ENCODE measurements at regions not wholly inside any gene's neighbourhood (a gene's known extent, or its start where the extent isn't known, plus 50 kb on each side); places are given as distances from the start of the nearest gene placed in this dataset.

DNA sequence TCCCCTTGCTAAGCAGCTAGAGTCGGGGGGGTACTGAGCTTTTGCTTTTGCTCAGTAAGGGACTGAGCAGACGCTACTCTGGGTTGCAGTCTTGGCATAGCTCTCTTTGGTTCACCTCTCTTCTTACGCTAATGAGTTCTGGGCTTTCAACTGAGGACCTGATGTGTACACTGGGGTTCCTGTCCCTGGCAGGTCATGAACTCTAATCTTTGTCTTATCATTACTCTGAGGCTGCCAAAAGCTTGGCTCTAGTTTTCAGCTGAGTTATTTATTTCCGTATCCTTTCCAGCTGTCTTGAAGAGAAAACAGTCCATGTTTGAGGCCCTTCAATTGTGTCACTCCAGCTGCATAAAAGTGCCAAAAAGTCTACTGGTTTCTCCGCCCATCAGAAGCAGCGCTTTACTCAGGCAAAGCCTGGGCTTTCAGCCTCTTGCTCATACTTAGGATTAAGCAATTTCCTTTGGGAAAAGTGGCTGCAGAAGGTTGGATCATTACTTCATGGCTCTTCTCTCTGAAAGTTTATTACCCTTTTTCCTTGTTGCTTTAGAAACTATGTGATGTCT lies 121.0 kb upstream of the STOX2 start:
- no peak overlapping the region for H3K4me3 ChIP-seq (ENCODE audit: low read length)
- no peak for DNase-seq (ENCODE audit: low read depth)

DNA sequence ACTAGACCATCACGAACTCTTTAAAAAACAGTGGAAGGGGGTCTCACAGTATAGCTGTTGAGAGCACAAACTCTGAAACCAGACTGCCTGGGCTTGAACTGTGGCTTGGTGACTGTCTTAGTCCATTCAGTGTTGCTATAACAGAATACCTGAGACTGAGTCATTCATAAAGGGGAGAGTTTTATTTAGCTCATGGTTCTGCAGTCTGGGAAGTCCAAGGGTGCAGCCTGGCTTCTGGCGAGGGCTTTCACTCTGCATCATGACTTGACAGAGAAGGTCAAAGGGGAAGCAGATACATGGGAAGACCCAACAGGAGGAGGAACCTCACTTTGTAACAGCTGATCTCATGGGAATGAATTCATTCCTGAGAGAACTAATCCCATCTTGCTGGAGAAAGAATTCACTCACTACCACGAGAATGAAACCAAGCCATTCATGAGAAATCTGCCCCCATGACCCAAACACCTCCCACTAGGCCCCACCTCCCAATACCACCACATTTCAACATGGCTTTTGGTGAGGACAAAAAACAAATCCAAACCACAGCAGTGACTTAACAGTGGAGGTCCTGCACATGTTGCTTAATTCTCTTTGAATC lies 116.7 kb upstream of the STOX2 start:
- no peak overlapping the region for H3K4me3 ChIP-seq (ENCODE audit: low read length)
- DNase-seq (ENCODE audit: low read depth), result no peak

More for the DNA sequence above, 121.0 kb upstream of the STOX2 start:
- TF ChIP-seq, protein P1, sequence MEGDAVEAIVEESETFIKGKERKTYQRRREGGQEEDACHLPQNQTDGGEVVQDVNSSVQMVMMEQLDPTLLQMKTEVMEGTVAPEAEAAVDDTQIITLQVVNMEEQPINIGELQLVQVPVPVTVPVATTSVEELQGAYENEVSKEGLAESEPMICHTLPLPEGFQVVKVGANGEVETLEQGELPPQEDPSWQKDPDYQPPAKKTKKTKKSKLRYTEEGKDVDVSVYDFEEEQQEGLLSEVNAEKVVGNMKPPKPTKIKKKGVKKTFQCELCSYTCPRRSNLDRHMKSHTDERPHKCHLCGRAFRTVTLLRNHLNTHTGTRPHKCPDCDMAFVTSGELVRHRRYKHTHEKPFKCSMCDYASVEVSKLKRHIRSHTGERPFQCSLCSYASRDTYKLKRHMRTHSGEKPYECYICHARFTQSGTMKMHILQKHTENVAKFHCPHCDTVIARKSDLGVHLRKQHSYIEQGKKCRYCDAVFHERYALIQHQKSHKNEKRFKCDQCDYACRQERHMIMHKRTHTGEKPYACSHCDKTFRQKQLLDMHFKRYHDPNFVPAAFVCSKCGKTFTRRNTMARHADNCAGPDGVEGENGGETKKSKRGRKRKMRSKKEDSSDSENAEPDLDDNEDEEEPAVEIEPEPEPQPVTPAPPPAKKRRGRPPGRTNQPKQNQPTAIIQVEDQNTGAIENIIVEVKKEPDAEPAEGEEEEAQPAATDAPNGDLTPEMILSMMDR (conservative IDR thresholded peaks at IDR 0.05; ENCODE audit: low read depth, low read length), result no peak

DNA sequence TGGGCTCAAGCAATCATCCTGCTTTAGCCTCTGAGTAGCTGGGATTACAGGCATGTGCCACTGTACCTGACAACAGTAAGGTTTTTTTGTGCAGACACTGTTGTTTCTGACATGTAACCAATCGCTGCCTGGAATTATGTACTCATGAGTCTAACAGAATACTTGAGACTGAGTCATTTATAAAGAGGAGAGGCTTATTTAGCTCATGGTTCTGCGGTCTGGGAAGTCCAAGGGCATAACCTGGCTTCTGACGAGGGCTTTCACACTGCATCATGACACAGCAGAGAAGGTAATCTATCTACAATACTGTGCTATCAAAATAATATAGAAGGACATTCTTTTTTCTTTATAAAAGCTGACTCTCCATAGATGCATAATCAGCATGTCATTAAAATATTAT lies 115.5 kb upstream of the STOX2 start:
- no peak for DNase-seq (ENCODE audit: low read depth)
- TF ChIP-seq, protein P1 (conservative IDR thresholded peaks at IDR 0.05; ENCODE audit: low read depth, low read length), result no peak

More for the DNA sequence above, 116.7 kb upstream of the STOX2 start:
- TF ChIP-seq, protein P1 (conservative IDR thresholded peaks at IDR 0.05; ENCODE audit: low read depth, low read length), result no peak

DNA sequence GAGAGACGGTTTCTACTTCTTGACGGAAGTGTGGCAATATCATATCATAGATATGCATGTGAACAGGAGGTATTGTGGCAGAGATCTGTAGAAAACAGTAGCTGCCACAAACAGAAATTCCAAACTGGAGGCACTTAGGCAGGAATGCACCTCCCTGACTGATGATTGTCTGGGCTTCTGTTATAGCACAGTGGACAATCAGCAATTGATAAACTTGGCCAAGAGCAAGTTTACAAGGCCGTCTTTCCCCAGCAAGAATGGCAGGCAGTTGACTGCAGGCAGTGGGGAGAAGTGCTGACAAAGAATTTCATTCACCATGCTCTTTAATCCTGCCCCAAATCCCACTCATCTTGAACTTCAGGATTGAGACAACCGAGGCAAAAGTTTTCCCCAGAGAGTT lies 114.4 kb upstream of the STOX2 start:
- H3K4me3 ChIP-seq (ENCODE audit: low read length), result no peak overlapping the region
- TF ChIP-seq, protein P1 (conservative IDR thresholded peaks at IDR 0.05; ENCODE audit: low read depth, low read length), result no peak
- DNase-seq (ENCODE audit: low read depth), result no peak

More for the DNA sequence above, 115.5 kb upstream of the STOX2 start:
- no peak overlapping the region for H3K4me3 ChIP-seq (ENCODE audit: low read length)

DNA sequence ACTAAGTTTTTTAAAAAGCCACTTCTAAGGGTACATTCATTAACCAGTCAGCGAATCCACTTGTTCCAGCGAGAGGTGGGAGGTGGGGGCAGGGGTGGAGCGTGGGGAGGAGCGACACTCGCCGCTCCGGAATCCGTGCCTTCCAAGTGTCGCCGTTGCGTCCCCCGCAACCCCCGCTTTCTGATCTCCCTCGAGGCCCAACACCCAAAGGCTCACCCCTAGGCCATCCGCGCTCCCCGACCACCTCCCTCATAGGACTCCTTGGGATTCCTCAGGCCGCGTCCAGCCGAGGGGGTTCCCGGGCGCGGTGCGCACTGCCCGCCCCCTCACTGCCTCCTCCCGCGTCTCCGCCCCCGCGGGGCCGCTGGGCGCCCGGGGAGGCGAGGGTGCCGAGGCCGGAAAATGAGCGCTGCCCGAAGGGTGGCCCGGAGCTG lies 108.1 kb upstream of the STOX2 start:
- no peak for DNase-seq (ENCODE audit: low read depth)
- H3K4me3 ChIP-seq (ENCODE audit: low read length), result peak overlapping the region; percentile 60
- TF ChIP-seq, protein P1 (conservative IDR thresholded peaks at IDR 0.05; ENCODE audit: low read depth, low read length), result no peak

DNA sequence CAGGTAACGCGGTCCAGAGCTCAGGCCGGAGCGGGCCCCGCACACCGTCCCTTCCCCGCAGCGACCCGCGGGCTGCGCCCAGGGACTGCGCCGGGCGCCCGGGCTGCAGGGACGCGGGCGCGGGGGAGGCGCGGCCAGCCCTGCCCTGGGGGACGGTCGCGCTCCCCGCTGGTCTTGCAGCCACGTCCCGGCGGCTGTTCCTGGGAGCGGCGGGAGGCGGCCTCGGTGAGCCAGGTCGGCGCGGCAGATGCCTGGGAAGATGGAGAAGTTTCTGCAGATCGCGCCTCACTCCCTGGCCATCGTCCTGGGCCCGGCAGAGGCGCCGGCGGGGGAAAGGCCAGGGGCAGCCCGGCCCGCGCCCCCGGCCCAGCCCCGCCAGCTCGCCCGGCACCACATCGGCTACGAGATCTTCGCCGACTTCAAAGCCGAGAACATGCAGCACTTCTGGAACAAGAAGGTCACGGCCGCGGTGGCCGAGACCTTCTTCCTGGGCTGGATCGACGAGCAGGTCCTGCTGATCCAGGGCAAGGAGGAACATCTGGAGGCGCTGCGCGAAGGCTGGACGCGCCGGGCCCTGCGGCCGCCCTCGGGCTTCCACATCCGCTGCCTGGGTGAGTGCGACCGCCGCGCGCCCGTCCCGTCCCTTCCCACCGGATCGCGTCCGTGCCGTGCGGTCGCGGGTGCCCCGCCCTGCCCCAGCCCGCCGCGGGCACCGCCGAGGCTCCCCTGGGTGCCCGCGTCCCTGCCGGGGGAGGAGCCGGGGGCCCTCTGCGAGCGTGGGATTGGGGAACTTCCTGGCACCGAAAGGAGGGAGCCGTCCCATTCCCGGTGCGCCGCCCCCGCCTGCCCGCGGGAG lies 107.4 kb upstream of the STOX2 start:
- DNase-seq (ENCODE audit: low read depth), result no peak
- peak overlapping the region; percentile 60 for H3K4me3 ChIP-seq (ENCODE audit: low read length)
- TF ChIP-seq, protein P1 (conservative IDR thresholded peaks at IDR 0.05; ENCODE audit: low read depth, low read length), result no peak
